Fibroblast of the aortic adventitia (primary cell): ENCODE measurements at regions not wholly inside any gene's neighbourhood (a gene's known extent, or its start where the extent isn't known, plus 50 kb on each side); places are given as distances from the start of the nearest gene placed in this dataset.

Source experiments
- DNase-seq: peaks from one replicate; pipeline ENCODE4 v3.0.0-alpha.2; 2010; ENCODE audit warnings: low read depth
- H3K4me3 ChIP-seq: 2 replicates; pipeline ENCODE4 v1.5.1; 2011; ENCODE audit warnings: low read depth, mild to moderate bottlenecking, control low read depth, low read length, moderate library complexity
- CTCF ChIP-seq: IDR thresholded peaks from 2 replicates; pipeline ENCODE4 v1.5.1; 2011; ENCODE audit warnings: mild to moderate bottlenecking, low read length, control low read depth, inconsistent platforms; ENCODE audit not compliant: insufficient read depth

DNA sequence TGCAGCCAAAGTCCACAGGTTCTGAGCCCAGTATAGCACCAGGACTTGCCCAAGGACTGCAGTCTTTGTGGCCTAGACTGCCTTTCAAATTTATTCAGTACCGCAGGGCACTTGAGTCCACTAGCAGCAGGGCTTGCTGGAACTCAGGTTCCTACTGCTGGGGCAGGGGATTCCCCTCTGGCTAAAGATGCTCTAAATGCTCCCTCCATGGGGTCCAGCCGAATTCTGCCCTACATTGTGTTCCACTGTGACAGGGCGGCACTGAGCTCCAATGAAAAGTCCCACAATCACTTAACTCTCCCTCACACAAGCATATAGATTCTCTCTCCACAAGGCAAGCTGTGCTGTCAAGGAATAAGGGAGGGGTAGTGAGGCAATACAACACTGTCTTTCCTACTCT lies 518.1 kb upstream of the VRK2 start:
- TF ChIP-seq CTCF: no peak
- DNase-seq: no peak
- H3K4me3 ChIP-seq: no peak overlapping the region

- DNase-seq: no peak
- no peak for TF ChIP-seq CTCF
- H3K4me3 ChIP-seq: no peak overlapping the region
Observed at GRCh38 chr2:57534358-57534757, 512.2 kb upstream of the VRK2 start.

DNA sequence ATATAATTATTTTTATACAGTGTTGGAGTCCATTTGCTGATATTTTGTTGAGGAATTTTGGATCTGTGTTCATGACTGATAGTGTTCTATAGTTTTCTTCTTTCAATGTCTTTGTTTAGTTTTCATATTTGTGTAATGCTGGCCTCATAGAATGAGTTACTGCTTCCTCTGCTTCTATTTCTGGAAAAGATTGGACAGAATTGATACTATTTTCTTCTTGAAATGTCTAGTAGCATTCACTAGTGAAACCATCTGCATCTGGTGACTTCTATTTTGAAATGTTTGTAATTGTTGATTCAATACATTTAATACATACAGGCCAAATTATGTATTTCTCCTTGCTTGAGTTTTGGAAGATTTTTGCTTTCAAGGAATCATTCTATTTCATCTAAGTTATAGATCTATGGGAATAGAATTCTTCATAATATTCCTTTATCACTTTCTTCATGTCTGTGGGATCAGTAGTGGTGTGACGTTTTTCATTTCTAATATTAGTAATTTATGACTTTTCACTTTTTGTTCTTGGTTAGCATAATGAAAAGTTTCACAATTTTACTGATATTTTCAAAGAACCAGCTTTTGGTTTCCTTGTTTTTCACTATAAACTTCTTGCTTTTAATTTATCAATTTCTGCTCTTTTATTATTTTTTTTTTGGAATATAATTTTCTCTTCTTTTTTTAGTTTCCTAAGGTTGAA lies 509.9 kb upstream of the VRK2 start:
- TF ChIP-seq CTCF: no peak
- DNase-seq: no peak
- H3K4me3 ChIP-seq: no peak overlapping the region

DNA sequence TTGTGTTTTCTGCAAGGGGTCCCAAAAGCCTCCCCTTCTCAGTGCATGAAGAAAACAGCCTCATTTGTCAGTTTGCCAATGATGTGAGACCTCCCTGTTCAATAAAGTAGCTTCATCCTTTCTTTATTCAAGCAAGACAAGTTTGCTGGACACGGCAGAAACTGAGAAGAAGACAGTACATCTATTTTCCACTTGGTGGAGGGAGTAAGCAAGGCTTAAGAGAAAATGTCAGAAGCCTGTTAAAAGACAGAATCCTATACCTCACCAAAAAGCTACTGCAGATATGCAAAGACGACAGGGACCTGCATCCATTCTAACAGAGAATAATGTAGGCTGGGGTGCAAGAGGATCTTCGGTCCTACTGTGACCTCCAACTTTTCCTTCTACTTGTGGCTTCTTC lies 506.8 kb upstream of the VRK2 start:
- DNase-seq: no peak

GRCh38 chr2:57542081-57542480 lies 504.5 kb upstream of the VRK2 start:
- DNase-seq: no peak
- H3K4me3 ChIP-seq: no peak overlapping the region
- no peak for TF ChIP-seq CTCF

More for the DNA sequence above, 506.8 kb upstream of the VRK2 start:
- TF ChIP-seq CTCF: no peak
- H3K4me3 ChIP-seq: no peak overlapping the region

GRCh38 chr2:57543211-57543610 lies 503.4 kb upstream of the VRK2 start:
- no peak for TF ChIP-seq CTCF
- no peak overlapping the region for H3K4me3 ChIP-seq
- DNase-seq: no peak

GRCh38 chr2:57544624-57545023 lies 502.0 kb upstream of the VRK2 start:
- TF ChIP-seq CTCF: no peak
- DNase-seq: no peak

More at GRCh38 chr2:57544624-57545023, 502.0 kb upstream of the VRK2 start:
- no peak overlapping the region for H3K4me3 ChIP-seq
